ENCODE measurements at regions not wholly inside any gene's neighbourhood (a gene's known extent, or its start where the extent isn't known, plus 50 kb on each side); places are given as distances from the start of the nearest gene placed in this dataset.
A peak's percentile ranks its signal among the peaks of the same experiment; 100 is the strongest.

- H3K4me2 ChIP-seq (ENCODE audit: low read length): no peak overlapping the region
- H2AFZ ChIP-seq (ENCODE audit: insufficient read depth, low read length, poor library complexity): no peak overlapping the region
- no peak overlapping the region for H2BK12ac ChIP-seq (ENCODE audit: low read length)
- no peaks in the 10 kb centered on the region for H3K79me1 ChIP-seq (ENCODE audit: low read length)
- peak overlapping the region; percentile 9 for H3K27ac ChIP-seq (ENCODE audit: low read depth, low read length)
- H3K4ac ChIP-seq (ENCODE audit: low read depth, low read length): no peak overlapping the region
- H2BK5ac ChIP-seq (ENCODE audit: low read depth, low read length, poor library complexity): no peak overlapping the region
- H3K23ac ChIP-seq (ENCODE audit: low read length): no peak overlapping the region
- peaks cover 0 to under 1% of the 10 kb centered on the region in 2 experiments for H3K4me1 ChIP-seq (ENCODE audit: control insufficient read depth in 1 of 2, insufficient read depth in 2 of 2, low read length in 2 of 2)
- H3K14ac ChIP-seq (ENCODE audit: low read length): no peak overlapping the region
- no peaks in the 10 kb centered on the region for H3K36me3 ChIP-seq (ENCODE audit: control insufficient read depth in 1 of 2, insufficient read depth in 2 of 2, low read length in 2 of 2)
- no peak overlapping the region for H3K4me3 ChIP-seq (ENCODE audit: low read depth, low read length)
- no peak overlapping the region for H2BK120ac ChIP-seq (ENCODE audit: insufficient read depth, low read length, poor library complexity)
- no peaks in the 10 kb centered on the region for H3K79me2 ChIP-seq (ENCODE audit: control insufficient read depth, insufficient read depth, low read length, poor library complexity)
- no peaks in the 10 kb centered on the region for H3K27me3 ChIP-seq (ENCODE audit: insufficient read depth, low read length)
- H4K8ac ChIP-seq (ENCODE audit: low read depth, low read length): no peak overlapping the region
- H3K9me3 ChIP-seq (ENCODE audit: insufficient read depth, low read depth, low read length): no peaks in the 10 kb centered on the region
- H3K9ac ChIP-seq (ENCODE audit: low read length): no peak overlapping the region
- H2AK5ac ChIP-seq (ENCODE audit: low read length): no peak overlapping the region
- no CpG with 5 or more reads among the region's 3 CpGs for WGBS (ENCODE audit: extremely low coverage, insufficient coverage, insufficient read length)
- no peak overlapping the region for H3K18ac ChIP-seq (ENCODE audit: low read length)
- no peak overlapping the region for H4K12ac ChIP-seq (ENCODE audit: low read depth, low read length)
- H4K91ac ChIP-seq (ENCODE audit: low read depth, low read length): no peak overlapping the region
- no peak for DNase-seq
Measured at GRCh38 chr12:43099691-43100163, 452.3 kb downstream of the ADAMTS20 start.

DNA sequence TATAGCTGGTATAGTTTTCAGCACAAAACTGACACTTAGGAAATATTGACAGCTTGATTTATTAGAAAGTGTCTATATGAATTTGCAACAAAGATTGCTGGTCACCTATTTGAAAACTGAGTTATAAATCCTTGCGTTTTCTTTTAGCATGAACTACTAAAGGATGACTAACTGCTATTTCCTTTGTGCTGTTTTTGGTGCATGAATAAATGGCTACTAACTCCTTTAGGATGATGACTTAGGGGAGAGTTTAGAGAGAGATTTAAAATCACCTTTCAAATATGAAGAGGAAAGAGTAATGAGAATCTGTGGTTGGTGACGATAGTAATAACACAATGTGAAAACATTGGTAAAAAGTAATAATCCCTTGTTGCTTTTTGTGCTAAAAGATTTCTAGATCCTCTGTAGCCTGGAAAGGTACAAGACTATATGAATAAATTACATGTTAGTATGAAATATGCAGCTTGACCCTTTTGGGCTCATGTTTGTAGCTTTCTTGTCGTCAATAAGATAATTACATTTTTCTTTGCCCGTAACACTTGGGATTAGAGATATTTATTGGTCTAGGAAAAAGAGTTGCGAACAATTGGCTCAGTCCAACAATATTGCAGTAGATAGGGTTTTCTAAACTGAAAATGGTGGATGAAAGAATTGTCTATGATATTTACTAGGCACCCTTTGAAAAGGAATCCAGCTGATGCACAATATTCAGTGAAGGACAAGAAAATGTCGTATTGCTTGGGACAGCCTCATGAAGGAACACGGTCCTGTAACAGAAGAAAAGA lies 453.0 kb downstream of the ADAMTS20 start:
- Histone ChIP-seq H3K27me3 (ENCODE audit: insufficient read depth, low read length) (no peaks in the 10 kb centered on the region), H3K36me3 (ENCODE audit: control insufficient read depth in 1 of 2, insufficient read depth in 2 of 2, low read length in 2 of 2) (no peaks in the 10 kb centered on the region), H3K4ac (ENCODE audit: low read depth, low read length) (no peak overlapping the region), H3K4me3 (ENCODE audit: low read depth, low read length) (no peak overlapping the region), H3K9me3 (ENCODE audit: insufficient read depth, low read depth, low read length) (no peaks in the 10 kb centered on the region), H3K9ac (ENCODE audit: low read length) (no peak overlapping the region), H3K18ac (ENCODE audit: low read length) (no peak overlapping the region), H4K8ac (ENCODE audit: low read depth, low read length) (no peak overlapping the region), H2BK12ac (ENCODE audit: low read length) (no peak overlapping the region), H4K12ac (ENCODE audit: low read depth, low read length) (no peak overlapping the region), H3K4me1 (ENCODE audit: control insufficient read depth in 1 of 2, insufficient read depth in 2 of 2, low read length in 2 of 2) (no peaks in the 10 kb centered on the region), H2AFZ (ENCODE audit: insufficient read depth, low read length, poor library complexity) (no peak overlapping the region), H2AK5ac (ENCODE audit: low read length) (no peak overlapping the region), H2BK120ac (ENCODE audit: insufficient read depth, low read length, poor library complexity) (no peak overlapping the region), H3K4me2 (ENCODE audit: low read length) (no peak overlapping the region), H3K79me2 (ENCODE audit: control insufficient read depth, insufficient read depth, low read length, poor library complexity) (no peaks in the 10 kb centered on the region), H3K79me1 (ENCODE audit: low read length) (no peaks in the 10 kb centered on the region), H3K27ac (ENCODE audit: low read depth, low read length) (peak overlapping the region; percentile 29), H2BK5ac (ENCODE audit: low read depth, low read length, poor library complexity) (no peak overlapping the region), H3K14ac (ENCODE audit: low read length) (no peak overlapping the region), H4K91ac (ENCODE audit: low read depth, low read length) (no peak overlapping the region), H3K23ac (ENCODE audit: low read length) (no peak overlapping the region)
- WGBS (ENCODE audit: extremely low coverage, insufficient coverage, insufficient read length): no CpG with 5 or more reads among the region's 7 CpGs
- no peak for DNase-seq

DNA sequence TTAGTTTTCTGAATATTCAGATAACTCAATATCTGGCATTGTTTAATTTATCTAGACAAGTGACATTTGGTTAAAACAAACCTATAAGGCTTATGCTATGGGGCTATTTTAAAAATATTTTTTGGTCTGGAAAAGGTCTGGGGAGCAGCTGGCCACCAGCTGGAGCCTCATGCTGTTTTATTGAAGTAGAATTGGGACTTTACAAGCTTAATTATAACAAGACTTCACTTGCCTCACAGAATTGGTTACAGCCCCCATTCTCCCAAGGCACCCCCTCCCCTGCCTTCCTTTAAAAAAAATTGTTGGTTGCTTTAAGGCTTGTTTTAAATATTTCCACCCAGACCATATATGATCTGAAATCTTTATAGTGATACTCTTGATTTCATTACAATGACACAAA lies 453.9 kb downstream of the ADAMTS20 start:
- Histone ChIP-seq H3K27me3 (ENCODE audit: insufficient read depth, low read length) (no peaks in the 10 kb centered on the region), H2BK5ac (ENCODE audit: low read depth, low read length, poor library complexity) (no peak overlapping the region), H3K36me3 (ENCODE audit: control insufficient read depth in 1 of 2, insufficient read depth in 2 of 2, low read length in 2 of 2) (no peaks in the 10 kb centered on the region), H3K9me3 (ENCODE audit: insufficient read depth, low read depth, low read length) (no peaks in the 10 kb centered on the region), H4K12ac (ENCODE audit: low read depth, low read length) (no peak overlapping the region), H3K4ac (ENCODE audit: low read depth, low read length) (no peak overlapping the region), H3K79me1 (ENCODE audit: low read length) (no peaks in the 10 kb centered on the region), H3K14ac (ENCODE audit: low read length) (no peak overlapping the region), H3K4me2 (ENCODE audit: low read length) (no peak overlapping the region), H3K27ac (ENCODE audit: low read depth, low read length) (no peak overlapping the region), H3K9ac (ENCODE audit: low read length) (no peak overlapping the region), H2AFZ (ENCODE audit: insufficient read depth, low read length, poor library complexity) (no peak overlapping the region), H2AK5ac (ENCODE audit: low read length) (no peak overlapping the region), H3K4me3 (ENCODE audit: low read depth, low read length) (no peak overlapping the region), H3K18ac (ENCODE audit: low read length) (no peak overlapping the region), H4K8ac (ENCODE audit: low read depth, low read length) (no peak overlapping the region), H3K4me1 (ENCODE audit: control insufficient read depth in 1 of 2, insufficient read depth in 2 of 2, low read length in 2 of 2) (no peaks in the 10 kb centered on the region), H3K79me2 (ENCODE audit: control insufficient read depth, insufficient read depth, low read length, poor library complexity) (no peaks in the 10 kb centered on the region), H2BK12ac (ENCODE audit: low read length) (no peak overlapping the region), H2BK120ac (ENCODE audit: insufficient read depth, low read length, poor library complexity) (no peak overlapping the region), H3K23ac (ENCODE audit: low read length) (no peak overlapping the region), H4K91ac (ENCODE audit: low read depth, low read length) (peak overlapping the region; percentile 6)
- no peak for DNase-seq

DNA sequence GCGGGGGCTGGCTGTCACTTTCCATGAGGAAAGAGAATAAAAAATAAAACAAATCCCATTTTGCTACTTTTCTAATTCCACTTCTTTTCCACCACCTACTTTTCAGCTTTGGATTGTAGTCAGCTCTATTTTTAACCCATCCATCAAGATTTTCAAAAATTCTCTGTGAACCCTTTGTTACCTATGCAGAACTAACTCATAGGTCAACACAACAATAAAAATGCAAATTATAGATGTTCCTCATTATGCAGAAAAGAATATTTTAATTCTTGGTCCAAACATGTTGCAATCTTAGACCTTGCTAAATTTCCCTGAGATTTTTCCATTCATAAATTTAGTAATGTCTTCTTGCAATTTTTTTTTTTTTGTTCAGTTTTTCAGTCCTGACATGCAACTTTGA lies 454.5 kb downstream of the ADAMTS20 start:
- H3K9me3 ChIP-seq (ENCODE audit: insufficient read depth, low read depth, low read length): no peaks in the 10 kb centered on the region

More for the DNA sequence above, 454.5 kb downstream of the ADAMTS20 start:
- Histone ChIP-seq H3K4me2 (ENCODE audit: low read length) (no peak overlapping the region), H2BK120ac (ENCODE audit: insufficient read depth, low read length, poor library complexity) (no peak overlapping the region), H3K4ac (ENCODE audit: low read depth, low read length) (no peak overlapping the region), H4K12ac (ENCODE audit: low read depth, low read length) (no peak overlapping the region), H3K14ac (ENCODE audit: low read length) (no peak overlapping the region), H3K4me3 (ENCODE audit: low read depth, low read length) (no peak overlapping the region), H2AFZ (ENCODE audit: insufficient read depth, low read length, poor library complexity) (no peak overlapping the region), H3K79me1 (ENCODE audit: low read length) (no peaks in the 10 kb centered on the region), H3K36me3 (ENCODE audit: control insufficient read depth in 1 of 2, insufficient read depth in 2 of 2, low read length in 2 of 2) (no peaks in the 10 kb centered on the region), H2BK12ac (ENCODE audit: low read length) (no peak overlapping the region), H3K27me3 (ENCODE audit: insufficient read depth, low read length) (no peaks in the 10 kb centered on the region), H3K4me1 (ENCODE audit: control insufficient read depth in 1 of 2, insufficient read depth in 2 of 2, low read length in 2 of 2) (no peaks in the 10 kb centered on the region), H2AK5ac (ENCODE audit: low read length) (no peak overlapping the region), H3K9ac (ENCODE audit: low read length) (no peak overlapping the region), H3K27ac (ENCODE audit: low read depth, low read length) (no peak overlapping the region), H2BK5ac (ENCODE audit: low read depth, low read length, poor library complexity) (no peak overlapping the region), H4K91ac (ENCODE audit: low read depth, low read length) (no peak overlapping the region), H3K23ac (ENCODE audit: low read length) (no peak overlapping the region), H4K8ac (ENCODE audit: low read depth, low read length) (no peak overlapping the region), H3K79me2 (ENCODE audit: control insufficient read depth, insufficient read depth, low read length, poor library complexity) (no peaks in the 10 kb centered on the region), H3K18ac (ENCODE audit: low read length) (no peak overlapping the region)
- WGBS (ENCODE audit: extremely low coverage, insufficient coverage, insufficient read length): no CpG with 5 or more reads among the region's 1 CpG
- DNase-seq: no peak

Data from trophoblast cell (in vitro differentiated cells and primary cell).